Pancreas (tissue), 10 donors: ENCODE measurements at regions not wholly inside any gene's neighbourhood (a gene's known extent, or its start where the extent isn't known, plus 50 kb on each side); places are given as distances from the start of the nearest gene placed in this dataset.

Experiments used
- ATAC-seq, 4 donors: fragments of 200-7000 bp; cut with Tn5 transposase; one replicate each; pipeline versions ENCODE4 v1.8.0 to v1.9.1; 2020; ENCODE audit warnings: mild to moderate bottlenecking in 4 of 4, moderate library complexity in 4 of 4
- DNase-seq, 6 donors: peaks; one replicate each; pipeline ENCODE4 v3.0.0-alpha.2; 2020
- FAIRE-seq: peaks from 2 replicates; lab custom pipeline; 2012; peaks lifted over from hg19 to GRCh38; lab: Jason Lieb, UNC
- H3K27ac ChIP-seq, 4 donors: fragments of 200-600 bp; sonication (generic); 1 replicate in 3 of 4; 2 replicates in 1 of 4; pipeline versions ENCODE4 v1.5.0 to v1.8.0; 2020
- H3K27me3 ChIP-seq, 4 donors: fragments of 200-600 bp; one replicate each; pipeline ENCODE4 v1.8.0; 2021
- H3K36me3 ChIP-seq, 3 donors: fragments of 200-600 bp; sonication (generic) in 1 of 3; one replicate each; pipeline versions ENCODE4 v1.5.0 to v1.8.0; 2020 to 2021
- H3K4me1 ChIP-seq, 3 donors: fragments of 200-600 bp; one replicate each; pipeline ENCODE4 v1.8.0; 2021
- H3K4me3 ChIP-seq, 4 donors: fragments of 200-600 bp; sonication (generic) in 2 of 4; one replicate each; pipeline versions ENCODE4 v1.5.0 to v1.8.0; 2020 to 2021
- H3K9me3 ChIP-seq, 4 donors: fragments of 200-600 bp; one replicate each; pipeline ENCODE4 v1.8.0; 2021
- WGBS, 2 donors: extraction: QIAGEN DNeasy Blood & Tissue Kit; methylation state at CpG; one replicate each; pipeline ENCODE4 v1.1.7; 2013; 5-methylcytosine and 5-hydroxymethylcytosine counted together
- intact Hi-C, 3 donors: fragments of 100-400 bp; cut with DNase I; formaldehyde crosslinking; loops; one replicate each; pipeline versions ENCODE4 v1.11.1 to v1.14.2; 2022
- TF ChIP-seq, protein P1 (sequence below), 4 donors: fragments of 200-600 bp; sonication (generic) in 3 of 4; IDR thresholded peaks; one replicate each; pipeline versions ENCODE4 v1.5.0 to v1.8.0; 2021; ENCODE audit warnings: antibody characterized with exemption in 4 of 4
- donor health status: healthy with polysubstance abuse.
- donor health status: DM: no; HTN: no; CAD: no; lungs with moderate emphysema.
- donor health status: DM: no; HTN: no; CAD: no.
- donor health status: control.
- donor health status: control.
- donor health status: Bipolar disorder and iron deficiency.
- donor health status: DM: yes; HTN: yes; CAD: no.
- donor health status: DM: no; HTN: no; CAD: no.
- donor health status: DM: no; HTN: no; CAD: no.
- donor health status: DM: yes; HTN: yes; CAD: no.

DNA sequence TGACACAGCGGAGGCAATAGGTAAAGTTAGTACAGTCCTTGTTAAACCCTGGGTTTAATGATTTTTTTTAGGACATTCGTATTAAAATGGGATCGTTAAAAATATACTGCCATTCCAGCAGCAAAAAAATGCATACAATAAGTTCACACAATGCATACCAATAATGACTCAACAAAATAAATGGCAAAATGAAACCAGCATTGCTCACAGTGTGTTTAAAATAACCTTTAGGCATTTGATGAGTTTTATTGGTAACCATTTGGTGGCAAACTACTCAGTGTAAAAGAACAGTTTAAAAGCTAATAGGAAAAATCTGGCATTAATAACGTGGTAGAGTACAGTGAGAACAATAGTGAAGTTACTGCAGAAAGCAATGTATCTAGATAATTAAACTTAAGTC is 539.0 kb upstream of the PIK3C3 start:
- no peaks in the 10 kb centered on the region for H3K36me3 ChIP-seq
- H3K4me3 ChIP-seq, result no peak overlapping the region
- intact Hi-C loops, result no loop called here
- 58 to 70% methylated on average over 4 of the region's 4 CpGs for WGBS, 2 donors
- FAIRE-seq (no peak), DNase-seq (no peak), ATAC-seq (no peak)
- no peaks in the 10 kb centered on the region for H3K4me1 ChIP-seq
- no peaks in the 10 kb centered on the region for H3K9me3 ChIP-seq
- H3K27ac ChIP-seq, result no peak overlapping the region
- no peaks in the 10 kb centered on the region for H3K27me3 ChIP-seq
- TF ChIP-seq, protein P1, sequence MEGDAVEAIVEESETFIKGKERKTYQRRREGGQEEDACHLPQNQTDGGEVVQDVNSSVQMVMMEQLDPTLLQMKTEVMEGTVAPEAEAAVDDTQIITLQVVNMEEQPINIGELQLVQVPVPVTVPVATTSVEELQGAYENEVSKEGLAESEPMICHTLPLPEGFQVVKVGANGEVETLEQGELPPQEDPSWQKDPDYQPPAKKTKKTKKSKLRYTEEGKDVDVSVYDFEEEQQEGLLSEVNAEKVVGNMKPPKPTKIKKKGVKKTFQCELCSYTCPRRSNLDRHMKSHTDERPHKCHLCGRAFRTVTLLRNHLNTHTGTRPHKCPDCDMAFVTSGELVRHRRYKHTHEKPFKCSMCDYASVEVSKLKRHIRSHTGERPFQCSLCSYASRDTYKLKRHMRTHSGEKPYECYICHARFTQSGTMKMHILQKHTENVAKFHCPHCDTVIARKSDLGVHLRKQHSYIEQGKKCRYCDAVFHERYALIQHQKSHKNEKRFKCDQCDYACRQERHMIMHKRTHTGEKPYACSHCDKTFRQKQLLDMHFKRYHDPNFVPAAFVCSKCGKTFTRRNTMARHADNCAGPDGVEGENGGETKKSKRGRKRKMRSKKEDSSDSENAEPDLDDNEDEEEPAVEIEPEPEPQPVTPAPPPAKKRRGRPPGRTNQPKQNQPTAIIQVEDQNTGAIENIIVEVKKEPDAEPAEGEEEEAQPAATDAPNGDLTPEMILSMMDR (IDR thresholded peaks at IDR 0.05), result no peak

DNA sequence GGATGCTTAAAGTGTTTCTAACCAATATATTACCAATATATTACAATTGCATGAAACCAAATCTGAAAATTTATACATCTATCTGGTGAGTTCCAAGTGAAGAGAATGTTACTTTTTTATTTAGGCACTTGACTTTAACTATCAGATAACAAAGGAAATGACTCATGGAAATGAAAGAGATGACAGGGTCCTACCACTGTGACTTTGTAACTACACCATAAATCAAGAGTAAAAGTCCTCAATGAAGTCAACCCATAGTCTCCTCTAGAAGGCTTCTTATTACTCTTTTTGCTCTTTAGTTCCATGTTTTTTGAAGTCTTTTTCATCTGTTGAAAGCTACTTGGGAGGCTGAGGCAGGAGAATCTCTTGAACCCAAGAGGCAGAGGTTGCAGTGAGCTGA is 545.0 kb upstream of the PIK3C3 start:
- no peaks in the 10 kb centered on the region for H3K27me3 ChIP-seq
- intact Hi-C loops, result no loop called here
- FAIRE-seq, result no peak
- no peak overlapping the region for H3K4me3 ChIP-seq
- TF ChIP-seq, protein P1 (IDR thresholded peaks at IDR 0.05), result no peak
- DNase-seq, result no peak
- H3K36me3 ChIP-seq, result no peaks in the 10 kb centered on the region
- no peak overlapping the region for H3K27ac ChIP-seq
- no peak for ATAC-seq
- H3K9me3 ChIP-seq, result no peaks in the 10 kb centered on the region
- no peaks in the 10 kb centered on the region for H3K4me1 ChIP-seq

DNA sequence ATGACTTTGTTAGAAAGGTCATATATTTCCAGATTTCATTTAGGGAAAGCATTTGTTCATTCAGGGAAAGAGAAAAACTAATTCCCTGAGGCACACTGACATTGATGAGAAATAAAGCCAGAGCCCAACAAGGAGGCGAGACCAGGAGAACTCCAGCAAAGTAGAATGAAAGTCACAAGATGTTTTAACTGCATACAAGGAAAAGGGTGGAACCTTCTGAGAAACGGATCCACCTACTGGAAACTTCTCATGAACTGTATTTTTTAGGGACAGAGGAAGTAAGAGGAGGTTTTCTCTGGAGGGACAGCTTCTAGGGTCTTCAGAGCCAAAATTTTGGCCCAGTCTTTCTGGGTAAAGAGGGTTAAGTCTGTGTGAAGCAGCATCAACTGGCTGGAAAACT is 548.2 kb upstream of the PIK3C3 start:
- no peak for ATAC-seq
- whole genome bisulfite sequencing, 2 donors, result 42 to 65% methylated on average over 2 of the region's 2 CpGs
- Histone ChIP-seq H3K4me3 (no peak overlapping the region), H3K9me3 (no peaks in the 10 kb centered on the region), H3K27ac (no peak overlapping the region), H3K4me1 (no peaks in the 10 kb centered on the region), H3K36me3 (no peaks in the 10 kb centered on the region), H3K27me3 (no peaks in the 10 kb centered on the region)
- intact Hi-C loops, result no loop called here
- no peak for FAIRE-seq
- TF ChIP-seq, protein P1 (IDR thresholded peaks at IDR 0.05), result no peak
- no peak for DNase-seq

DNA sequence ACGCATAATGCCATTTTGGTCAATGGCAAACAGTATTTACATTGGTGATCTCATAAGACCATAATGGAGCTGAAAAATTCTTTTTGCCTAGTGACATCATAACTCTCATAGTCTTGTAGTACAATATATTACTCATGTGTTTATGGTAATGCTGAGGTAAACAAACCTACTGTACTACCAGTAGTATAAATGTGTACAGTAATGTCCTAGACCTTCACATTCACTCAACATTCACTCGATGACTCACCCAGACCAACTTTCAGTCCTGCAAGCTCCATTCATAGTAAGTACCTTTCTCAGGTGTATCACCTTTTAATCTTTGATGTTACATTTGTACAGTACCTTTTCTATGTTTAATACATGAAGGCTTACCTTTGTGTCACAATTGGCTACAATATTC is 558.2 kb upstream of the PIK3C3 start:
- no peaks in the 10 kb centered on the region for H3K4me1 ChIP-seq
- no peaks in the 10 kb centered on the region for H3K27me3 ChIP-seq
- no peaks in the 10 kb centered on the region for H3K36me3 ChIP-seq
- no peak overlapping the region for H3K27ac ChIP-seq
- TF ChIP-seq, protein P1 (IDR thresholded peaks at IDR 0.05), result no peak
- no peaks in the 10 kb centered on the region for H3K9me3 ChIP-seq
- FAIRE-seq, result no peak
- WGBS, 2 donors, result 90 to 91% methylated on average over 2 of the region's 2 CpGs
- no peak for DNase-seq
- H3K4me3 ChIP-seq, result no peak overlapping the region
- ATAC-seq, result no peak
- intact Hi-C loops, result no loop called here

DNA sequence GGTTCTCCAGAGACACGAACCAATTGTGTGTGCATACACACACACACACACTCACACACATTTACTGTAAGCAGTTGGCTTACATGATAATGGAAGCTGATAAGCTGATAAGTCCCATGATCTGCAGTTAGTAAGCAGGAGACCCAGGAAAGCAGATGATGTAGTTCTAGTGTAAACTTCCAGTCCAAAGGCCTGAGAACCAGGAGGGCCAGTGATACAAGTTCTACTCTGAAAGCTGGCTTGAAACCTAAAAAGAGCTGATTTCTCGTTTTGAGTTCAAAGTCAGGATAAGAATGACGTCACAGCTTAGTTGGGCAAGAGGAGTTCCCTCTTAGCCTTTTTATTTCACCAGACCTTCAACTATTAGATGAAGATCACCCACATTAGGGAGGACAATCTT is 558.8 kb upstream of the PIK3C3 start:
- 26 to 36% methylated on average over 3 of the region's 3 CpGs for WGBS, 2 donors
- H3K4me3 ChIP-seq, result no peak overlapping the region
- DNase-seq, result no peak
- TF ChIP-seq, protein P1 (IDR thresholded peaks at IDR 0.05), result no peak
- H3K27ac ChIP-seq, result no peak overlapping the region
- no peaks in the 10 kb centered on the region for H3K4me1 ChIP-seq
- no peaks in the 10 kb centered on the region for H3K27me3 ChIP-seq
- intact Hi-C loops, result no loop called here
- no peaks in the 10 kb centered on the region for H3K36me3 ChIP-seq
- ATAC-seq, result peak in 1 of 4 donors; percentile 23
- FAIRE-seq, result no peak
- no peaks in the 10 kb centered on the region for H3K9me3 ChIP-seq
